MM.1S (cell line): ENCODE measurements at regions not wholly inside any gene's neighbourhood (a gene's known extent, or its start where the extent isn't known, plus 50 kb on each side); places are given as distances from the start of the nearest gene placed in this dataset.

Experiments
- DNase-seq: peaks from one replicate; pipeline ENCODE4 v3.0.0-alpha.2; 2015
- H2AFZ ChIP-seq: fragments of 300-600 bp; sonication (generic); 2 replicates; pipeline ENCODE4 v1.6.0; 2016; ENCODE audit warnings: antibody characterized with exemption, low read length
- H3F3A ChIP-seq: fragments of 300-600 bp; sonication (generic); 2 replicates; pipeline ENCODE4 v1.6.1; 2016; ENCODE audit warnings: mild to moderate bottlenecking, antibody characterized with exemption, low read length, moderate library complexity, mixed read lengths; ENCODE audit not compliant: insufficient read depth
- H3K27ac ChIP-seq: fragments of 300-600 bp; sonication (generic); 2 replicates; pipeline ENCODE4 v1.5.1; 2016; ENCODE audit warnings: mild to moderate bottlenecking, low read length
- H3K27me3 ChIP-seq: fragments of 300-600 bp; sonication (generic); replicated peaks from 2 replicates; pipeline ENCODE4 v1.6.0; 2016; ENCODE audit warnings: low read length; ENCODE audit not compliant: insufficient read depth
- H3K36me3 ChIP-seq: fragments of 300-600 bp; sonication (generic); replicated peaks from 2 replicates; pipeline ENCODE4 v1.6.1; 2016; ENCODE audit warnings: mild to moderate bottlenecking, low read length, mixed read lengths; ENCODE audit not compliant: insufficient read depth
- H3K4me1 ChIP-seq: fragments of 300-600 bp; sonication (generic); 2 replicates; pipeline ENCODE4 v1.6.1; 2016; ENCODE audit warnings: low read length, mixed read lengths
- H3K4me2 ChIP-seq: fragments of 300-600 bp; sonication (generic); 2 replicates; pipeline ENCODE4 v1.6.0; 2016; ENCODE audit warnings: low read depth, low read length
- H3K4me3 ChIP-seq: fragments of 300-600 bp; sonication (generic); 2 replicates; pipeline ENCODE4 v1.5.1; 2016; ENCODE audit warnings: low read length, mixed read lengths
- H3K79me2 ChIP-seq: fragments of 300-600 bp; sonication (generic); 2 replicates; pipeline ENCODE4 v1.6.1; 2016; ENCODE audit warnings: mixed run types, low read length, mixed read lengths
- H3K9ac ChIP-seq: fragments of 300-600 bp; sonication (generic); 2 replicates; pipeline ENCODE4 v1.6.1; 2016; ENCODE audit warnings: low read length, mixed read lengths
- H3K9me2 ChIP-seq: fragments of 300-600 bp; sonication (generic); replicated peaks from 2 replicates; pipeline ENCODE4 v1.6.1; 2016; ENCODE audit warnings: mild to moderate bottlenecking, low read length, mixed read lengths; ENCODE audit not compliant: insufficient read depth
- H3K9me3 ChIP-seq: fragments of 300-600 bp; sonication (generic); replicated peaks from 2 replicates; pipeline ENCODE4 v1.6.1; 2016; ENCODE audit warnings: mild to moderate bottlenecking, low read length, mixed read lengths; ENCODE audit not compliant: insufficient read depth
- H4K20me1 ChIP-seq: fragments of 300-600 bp; sonication (generic); 2 replicates; pipeline ENCODE4 v1.6.1; 2016; ENCODE audit warnings: mild to moderate bottlenecking, low read length, moderate library complexity, mixed read lengths; ENCODE audit not compliant: insufficient read depth
- CTCF ChIP-seq: fragments of 300-600 bp; sonication (generic); IDR thresholded peaks from 2 replicates; pipeline ENCODE4 v1.5.1; 2016; ENCODE audit warnings: antibody characterized with exemption, low read length, mixed read lengths
- EZH2 ChIP-seq: fragments of 300-600 bp; sonication (generic); optimal IDR thresholded peaks from 2 replicates; pipeline ENCODE3; 2017; ENCODE audit warnings: low read depth, mild to moderate bottlenecking, antibody characterized with exemption, low read length, mixed read lengths
- EZH2phosphoT487 ChIP-seq: fragments of 300-600 bp; sonication (generic); IDR thresholded peaks from 2 replicates; pipeline ENCODE4 v1.6.1; 2018; ENCODE audit warnings: antibody characterized with exemption, low read length

DNA sequence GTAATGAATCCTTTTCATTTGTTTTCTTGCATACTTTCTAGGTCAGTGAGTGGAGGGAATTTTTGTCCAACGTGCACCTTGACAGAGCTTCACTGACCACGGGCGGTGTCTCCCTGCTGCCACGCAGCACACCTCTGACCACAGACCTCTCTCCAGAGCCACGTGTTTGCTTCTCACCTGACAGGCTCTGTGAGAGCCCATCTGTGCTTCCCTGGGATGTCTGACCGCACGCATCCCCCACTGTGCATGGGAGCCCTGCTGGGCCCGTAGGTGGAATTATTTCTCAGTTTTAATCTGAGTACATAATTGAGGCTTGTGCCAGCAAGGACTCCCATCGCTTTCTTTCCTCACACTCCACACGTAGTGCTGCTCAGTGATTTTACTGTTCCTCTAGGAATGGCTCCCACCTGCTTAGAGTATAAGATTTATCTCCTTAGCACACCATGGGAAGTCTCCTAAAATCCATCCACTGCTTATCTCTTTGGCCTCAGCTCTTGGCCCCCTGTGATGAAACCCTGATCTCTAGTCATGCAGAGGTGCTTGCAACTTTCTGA lies 482.6 kb downstream of the TSN start:
- Histone ChIP-seq H3K4me3 (no peak overlapping the region), H3K9me2 (no peaks in the 10 kb centered on the region), H3K4me2 (no peak overlapping the region), H3K27ac (no peak overlapping the region), H3K27me3 (no peaks in the 10 kb centered on the region), H3K79me2 (no peaks in the 10 kb centered on the region), H3K36me3 (no peaks in the 10 kb centered on the region), H3K9me3 (no peaks in the 10 kb centered on the region), H3K4me1 (no peaks in the 10 kb centered on the region), H2AFZ (no peak overlapping the region), H3K9ac (no peak overlapping the region), H3F3A (no peaks in the 10 kb centered on the region), H4K20me1 (no peaks in the 10 kb centered on the region)
- TF ChIP-seq EZH2phosphoT487 (no peak), EZH2 (no peak), CTCF (no peak)
- DNase-seq, result no peak

DNA sequence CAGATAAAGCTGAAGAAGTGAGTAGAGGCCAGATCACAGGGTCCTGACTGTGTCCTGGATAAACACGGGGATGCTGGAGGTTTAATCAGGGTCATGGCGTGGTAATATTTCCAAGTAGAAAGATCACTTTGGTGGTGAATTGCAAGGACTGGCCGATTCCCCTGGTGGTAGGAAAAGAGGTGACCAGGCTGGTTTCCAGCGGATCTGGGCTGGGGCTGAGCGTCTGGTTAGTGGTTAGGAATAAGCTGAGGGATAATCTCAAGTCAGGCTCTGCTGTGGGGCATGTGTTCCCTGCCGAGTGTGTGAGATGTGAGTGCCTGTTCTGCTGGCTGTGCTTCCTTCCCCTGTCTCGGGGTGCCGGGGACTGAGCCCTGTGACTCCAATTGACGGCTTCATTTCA lies 484.0 kb downstream of the TSN start:
- Histone ChIP-seq H4K20me1 (no peaks in the 10 kb centered on the region), H3K79me2 (no peaks in the 10 kb centered on the region), H3K36me3 (no peaks in the 10 kb centered on the region), H2AFZ (no peak overlapping the region), H3K27ac (no peak overlapping the region), H3K27me3 (no peaks in the 10 kb centered on the region), H3K9me2 (no peaks in the 10 kb centered on the region), H3K4me3 (no peak overlapping the region), H3K4me1 (no peaks in the 10 kb centered on the region), H3K4me2 (no peak overlapping the region), H3K9me3 (no peaks in the 10 kb centered on the region), H3K9ac (no peak overlapping the region), H3F3A (no peaks in the 10 kb centered on the region)
- no peak for TF ChIP-seq EZH2phosphoT487
- no peak for TF ChIP-seq EZH2
- no peak for TF ChIP-seq CTCF
- DNase-seq, result no peak

- Histone ChIP-seq H3K36me3 (no peaks in the 10 kb centered on the region), H3K4me1 (no peaks in the 10 kb centered on the region), H3F3A (no peaks in the 10 kb centered on the region), H3K4me2 (no peak overlapping the region), H3K79me2 (no peaks in the 10 kb centered on the region), H3K9ac (no peak overlapping the region), H3K4me3 (no peak overlapping the region), H4K20me1 (no peaks in the 10 kb centered on the region), H3K9me3 (no peaks in the 10 kb centered on the region), H2AFZ (no peak overlapping the region), H3K27ac (no peak overlapping the region), H3K27me3 (no peaks in the 10 kb centered on the region), H3K9me2 (no peaks in the 10 kb centered on the region)
- no peak for TF ChIP-seq EZH2phosphoT487
- TF ChIP-seq EZH2, result no peak
- no peak for TF ChIP-seq CTCF
- no peak for DNase-seq
Measured at GRCh38 chr2:122244598-122245229, 489.3 kb downstream of the TSN start.
